A549 (cell line): ENCODE measurements at regions not wholly inside any gene's neighbourhood (a gene's known extent, or its start where the extent isn't known, plus 50 kb on each side); places are given as distances from the start of the nearest gene placed in this dataset.

ENCODE experiments used
- ATAC-seq, 2 experiments: fragments of 200-7000 bp in 1 of 2; fragments of >200 bp in 1 of 2; cut with Nextera tagmentation in 1 of 2; cut with Tn5 transposase in 1 of 2; 3 replicates each; pipeline versions ENCODE4 v1.8.0 to v1.9.1; 2018 to 2020; ENCODE audit warnings: mild to moderate bottlenecking in 1 of 2, moderate library complexity in 1 of 2
- CTCF ChIA-PET: fragments of 300-600 bp; sonication (Branson Sonifier 250); formaldehyde crosslinking; extraction: SDS; loops from one replicate; lab custom pipeline; 2021; ENCODE audit warnings: antibody characterized with exemption, inconsistent platforms; lab: Yijun Ruan, JAX
- POLR2A ChIA-PET: fragments of 350-600 bp; formaldehyde crosslinking; extraction: SDS; loops from one replicate; lab custom pipeline; 2021; ENCODE audit warnings: antibody characterized with exemption, inconsistent platforms; lab: Yijun Ruan, JAX
- DNase-seq, 2 experiments: peaks; one replicate each; pipeline versions ENCODE4 v3.0.0 to v3.0.0-alpha.2; 2011 to 2016; ENCODE audit warnings: low read depth in 1 of 2, low spot score in 1 of 2
- FAIRE-seq: peaks from 2 replicates; lab custom pipeline; 2011; peaks lifted over from hg19 to GRCh38; lab: Jason Lieb, UNC
- H3K27ac ChIP-seq, 2 experiments: fragments of >200 bp; sonication (Bioruptor Twin); formaldehyde crosslinking; 3 replicates each; pipeline ENCODE4 v1.5.1; 2016 to 2017
- H3K4me1 ChIP-seq: fragments of >200 bp; sonication (Bioruptor Twin); formaldehyde crosslinking; 3 replicates; pipeline ENCODE4 v1.6.1; 2016
- H3K4me2 ChIP-seq: fragments of >200 bp; sonication (Bioruptor Twin); formaldehyde crosslinking; 3 replicates; pipeline ENCODE4 v1.6.1; 2016
- H3K4me3 ChIP-seq: fragments of >200 bp; sonication (Bioruptor Twin); formaldehyde crosslinking; 3 replicates; pipeline ENCODE4 v1.5.1; 2016
- H3K9me3 ChIP-seq: fragments of >200 bp; sonication (Bioruptor Twin); formaldehyde crosslinking; 3 replicates; pipeline ENCODE4 v1.6.1; 2016
- BHLHE40 ChIP-seq: IDR thresholded peaks from 2 replicates; pipeline ENCODE4 v1.6.1; 2012; ENCODE audit warnings: low read depth, low read length, inconsistent platforms
- CBX2 ChIP-seq: fragments of 200-600 bp; sonication (generic); IDR thresholded peaks from 2 replicates; pipeline ENCODE4 v1.6.1; 2016; ENCODE audit warnings: low read depth, mild to moderate bottlenecking, borderline replicate concordance
- CHD4 ChIP-seq: fragments of 200-600 bp; sonication (generic); IDR thresholded peaks from 2 replicates; pipeline ENCODE4 v1.6.1; 2016; ENCODE audit warnings: antibody characterized with exemption, mild to moderate bottlenecking, borderline replicate concordance
- ELK1 ChIP-seq: fragments of 150-350 bp; IDR thresholded peaks from 2 replicates; pipeline ENCODE4 v1.6.1; 2014; ENCODE audit warnings: low read depth, mild to moderate bottlenecking, low read length
- EP300 ChIP-seq, 2 experiments: fragments of >200 bp; sonication (Bioruptor Twin); formaldehyde crosslinking; IDR thresholded peaks; 2 replicates in 1 of 2; 3 replicates in 1 of 2; pipeline ENCODE4 v1.6.1; 2016 to 2017
- ESRRA ChIP-seq: fragments of 150-350 bp; IDR thresholded peaks from 2 replicates; pipeline ENCODE4 v1.6.1; 2014; ENCODE audit warnings: mild to moderate bottlenecking, low read length, borderline replicate concordance
- FOSB ChIP-seq: fragments of 250-450 bp; sonication (Bioruptor Pico); IDR thresholded peaks from 2 replicates; pipeline ENCODE4 v1.5.0; 2020; ENCODE audit warnings: mild to moderate bottlenecking, moderate library complexity
- HES2 ChIP-seq: fragments of >200 bp; sonication (Bioruptor Twin); formaldehyde crosslinking; IDR thresholded peaks from 2 replicates; pipeline ENCODE4 v1.6.1; 2016
- HOXA7 ChIP-seq: fragments of 250-450 bp; sonication (Bioruptor Pico); IDR thresholded peaks from 2 replicates; pipeline ENCODE4 v1.5.0; 2020; ENCODE audit warnings: mild to moderate bottlenecking, moderate library complexity
- HOXB13 ChIP-seq: fragments of 250-450 bp; sonication (Bioruptor Pico); IDR thresholded peaks from 2 replicates; pipeline ENCODE4 v1.5.0; 2020; ENCODE audit warnings: low read depth, mild to moderate bottlenecking, moderate library complexity
- KDM1A ChIP-seq: fragments of 200-600 bp; sonication (generic); IDR thresholded peaks from 2 replicates; pipeline ENCODE4 v1.6.1; 2016; ENCODE audit warnings: low read depth, mild to moderate bottlenecking
- NR3C1 ChIP-seq: fragments of >200 bp; sonication (Bioruptor Twin); formaldehyde crosslinking; IDR thresholded peaks from 3 replicates; pipeline ENCODE4 v1.6.1; 2017
- POLR2AphosphoS2 ChIP-seq: conservative IDR thresholded peaks from 2 replicates; pipeline ENCODE4 v1.6.1; 2012; ENCODE audit warnings: low read length, improper control_type of control experiment, inconsistent platforms
- RARB ChIP-seq: fragments of 250-450 bp; sonication (Bioruptor Pico); IDR thresholded peaks from 2 replicates; pipeline ENCODE4 v1.8.0; 2021; ENCODE audit warnings: mild to moderate bottlenecking, moderate library complexity
- RCOR1 ChIP-seq: fragments of 150-350 bp; IDR thresholded peaks from 2 replicates; pipeline ENCODE4 v1.6.1; 2014; ENCODE audit warnings: antibody characterized with exemption, low read length, low read depth
- RFX5 ChIP-seq: fragments of 450-650 bp; IDR thresholded peaks from 2 replicates; pipeline ENCODE4 v1.7.1; 2014; ENCODE audit warnings: antibody characterized with exemption, mild to moderate bottlenecking, moderate library complexity
- SREBF2 ChIP-seq: fragments of 450-650 bp; IDR thresholded peaks from 2 replicates; pipeline ENCODE4 v1.6.1; 2014; ENCODE audit warnings: mild to moderate bottlenecking, moderate library complexity
- USF2 ChIP-seq: fragments of 450-650 bp; IDR thresholded peaks from 2 replicates; pipeline ENCODE4 v1.6.1; 2014; ENCODE audit warnings: antibody characterized with exemption
- ZC3H11A ChIP-seq: fragments of 450-650 bp; IDR thresholded peaks from 2 replicates; pipeline ENCODE4 v1.6.1; 2014; ENCODE audit warnings: antibody characterized with exemption, mild to moderate bottlenecking
- ZFP36 ChIP-seq: fragments of 450-650 bp; IDR thresholded peaks from 2 replicates; pipeline ENCODE4 v1.6.1; 2014; ENCODE audit warnings: borderline replicate concordance; ENCODE audit not compliant: partially characterized antibody
- WGBS: methylation state at CpG from one replicate; pipeline ENCODE4 v1.1.6; 2017; ENCODE audit errors: missing lambda C conversion rate; 5-methylcytosine and 5-hydroxymethylcytosine counted together
- TF ChIP-seq, protein P1 (sequence below): fragments of 250-450 bp; sonication (Bioruptor Pico); IDR thresholded peaks from 2 replicates; pipeline ENCODE4 v1.5.0; 2020; ENCODE audit warnings: low read depth, mild to moderate bottlenecking, moderate library complexity

- FAIRE-seq, result no peak
- H3K4me1 ChIP-seq, result no peaks in the 10 kb centered on the region
Observed at GRCh38 chr13:39859898-39860297, 204.4 kb downstream of the COG6 start.

DNA sequence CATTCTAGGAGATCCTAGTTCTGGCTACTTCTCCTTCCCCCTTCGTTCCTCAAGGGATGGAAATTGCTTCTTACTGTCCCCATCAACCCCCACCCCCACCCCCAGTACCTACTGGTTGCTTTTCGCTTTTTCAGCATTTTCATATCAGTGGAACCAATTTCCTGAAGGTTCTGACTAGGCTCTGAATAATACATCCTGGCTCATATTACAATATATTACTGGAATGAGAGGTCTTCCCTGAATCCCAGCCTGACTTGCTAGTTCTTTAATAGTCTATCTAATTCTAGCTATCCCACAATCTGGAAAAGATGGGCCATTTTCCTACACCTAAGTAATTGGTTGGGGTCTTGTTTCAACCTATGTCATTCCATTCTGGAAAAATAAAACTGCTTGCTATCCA is 207.4 kb downstream of the COG6 start:
- Histone ChIP-seq H3K4me2 (no peak overlapping the region), H3K4me1 (no peaks in the 10 kb centered on the region), H3K4me3 (no peak overlapping the region), H3K9me3 (no peaks in the 10 kb centered on the region), H3K27ac (no peak overlapping the region)
- FAIRE-seq (no peak), DNase-seq (no peak), ATAC-seq (no peak)
- CTCF ChIA-PET, result no interaction called here
- POLR2A ChIA-PET, result no interaction called here
- TF ChIP-seq RARB (CRISPR knock-in tag) (no peak), FOSB (CRISPR knock-in tag) (no peak), KDM1A (no peak), RFX5 (no peak), ZFP36 (no peak), HOXB13 (no peak), ZC3H11A (no peak)
- 5% methylated on average over 2 of the region's 2 CpGs for WGBS

More at GRCh38 chr13:39859898-39860297, 204.4 kb downstream of the COG6 start:
- no peak for DNase-seq
- ATAC-seq, result no peak
- Histone ChIP-seq H3K27ac (no peak overlapping the region), H3K4me2 (no peak overlapping the region)
- CTCF ChIA-PET, result no interaction called here
- TF ChIP-seq POLR2AphosphoS2, result no peak
- no peak for TF ChIP-seq ELK1
- no peak for TF ChIP-seq RFX5
- TF ChIP-seq, protein P1, sequence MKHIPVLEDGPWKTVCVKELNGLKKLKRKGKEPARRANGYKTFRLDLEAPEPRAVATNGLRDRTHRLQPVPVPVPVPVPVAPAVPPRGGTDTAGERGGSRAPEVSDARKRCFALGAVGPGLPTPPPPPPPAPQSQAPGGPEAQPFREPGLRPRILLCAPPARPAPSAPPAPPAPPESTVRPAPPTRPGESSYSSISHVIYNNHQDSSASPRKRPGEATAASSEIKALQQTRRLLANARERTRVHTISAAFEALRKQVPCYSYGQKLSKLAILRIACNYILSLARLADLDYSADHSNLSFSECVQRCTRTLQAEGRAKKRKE (CRISPR knock-in tag), result no peak
- no peak for TF ChIP-seq CBX2
- no peak for TF ChIP-seq HES2
- TF ChIP-seq CHD4, result no peak
- no peak for TF ChIP-seq EP300 (IDR thresholded peaks at IDR 0.05)
- no peak for TF ChIP-seq NR3C1
- TF ChIP-seq, all 56 proteins: peak for 0
- 19% methylated on average over 3 of the region's 3 CpGs for WGBS
- POLR2A ChIA-PET, result no interaction called here
- no peak overlapping the region for H3K4me3 ChIP-seq
- no peaks in the 10 kb centered on the region for H3K9me3 ChIP-seq

DNA sequence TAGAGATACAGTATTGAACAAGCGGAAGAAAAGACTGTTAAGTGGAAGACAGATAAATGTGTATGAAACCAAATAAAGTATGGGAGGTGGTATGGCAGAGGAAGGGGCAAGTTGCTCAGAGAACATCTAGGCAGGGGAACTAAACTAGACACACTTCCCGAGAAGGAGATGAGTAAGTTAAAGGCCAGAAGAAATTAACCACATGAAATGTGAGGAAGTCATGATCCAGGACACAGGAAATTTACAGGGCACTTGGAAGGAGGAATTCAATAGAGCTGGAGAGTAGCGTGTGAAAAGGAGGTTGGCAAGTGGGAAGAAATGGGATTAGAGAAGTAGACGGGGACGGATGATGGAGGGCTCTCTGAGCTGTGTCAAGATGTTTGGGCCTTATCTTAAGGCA is 208.8 kb downstream of the COG6 start:
- no peak overlapping the region for H3K4me3 ChIP-seq
- POLR2A ChIA-PET, result no interaction called here
- no peak for FAIRE-seq
- no peak for ATAC-seq
- no peak for DNase-seq
- H3K4me2 ChIP-seq, result no peak overlapping the region
- TF ChIP-seq FOSB (CRISPR knock-in tag) (no peak), SREBF2 (no peak), BHLHE40 (no peak), RCOR1 (no peak), USF2 (no peak), HOXA7 (CRISPR knock-in tag) (no peak), ESRRA (no peak)
- 64% methylated on average over 5 of the region's 5 CpGs for WGBS
- no peaks in the 10 kb centered on the region for H3K4me1 ChIP-seq
- H3K27ac ChIP-seq, result no peak overlapping the region
- CTCF ChIA-PET, result interaction anchor here (1.4 kb wide), 1 partner anchor 78 kb away, joined by 3 read pairs; no protein-coding TSS in a partner anchor
- H3K9me3 ChIP-seq, result no peaks in the 10 kb centered on the region
